A673 (cell line): ENCODE measurements at regions not wholly inside any gene's neighbourhood (a gene's known extent, or its start where the extent isn't known, plus 50 kb on each side); places are given as distances from the start of the nearest gene placed in this dataset.

Experiments used
- BruUV-seq: library from RNA; stranded (reverse); fragments of 400-500 nt; replicated peaks from 2 replicates; lab custom pipeline; 2021; lab: Mats Ljungman, UMichigan
- CTCF ChIA-PET: fragments of 300-600 bp; sonication (Branson Sonifier 250); formaldehyde crosslinking; loops from one replicate; lab custom pipeline; 2022; ENCODE audit warnings: antibody characterized with exemption; lab: Charles Lee
- POLR2A ChIA-PET: fragments of 300-600 bp; sonication (Branson Sonifier 250); formaldehyde crosslinking; loops from one replicate; lab custom pipeline; 2022; ENCODE audit warnings: antibody characterized with exemption; ENCODE audit not compliant: low non-redundant PET; lab: Charles Lee
- DNase-seq: peaks from one replicate; pipeline ENCODE4 v3.0.0-alpha.2; 2015; ENCODE audit warnings: low spot score
- H3K27ac ChIP-seq: fragments of 200-600 bp; sonication (generic); 2 replicates; pipeline ENCODE4 v1.5.1; 2016; ENCODE audit warnings: mixed run types, low read depth, mild to moderate bottlenecking, mixed read lengths, antibody characterized with exemption, low read length; ENCODE audit not compliant: poor library complexity, severe bottlenecking
- H3K27me3 ChIP-seq: fragments of 200-600 bp; sonication (generic); replicated peaks from 2 replicates; pipeline ENCODE4 v1.6.1; 2017; ENCODE audit warnings: mixed run types, low read depth, mild to moderate bottlenecking, mixed read lengths, antibody characterized with exemption, low read length; ENCODE audit not compliant: insufficient read depth, poor library complexity
- H3K36me3 ChIP-seq: fragments of 200-600 bp; sonication (generic); 2 replicates; pipeline ENCODE4 v1.6.1; 2016; ENCODE audit warnings: mixed run types, mild to moderate bottlenecking, mixed read lengths, antibody characterized with exemption, low read length; ENCODE audit not compliant: insufficient read depth, poor library complexity, severe bottlenecking
- H3K4me1 ChIP-seq: fragments of 200-600 bp; sonication (generic); 2 replicates; pipeline ENCODE4 v1.6.1; 2017; ENCODE audit warnings: mixed run types, mild to moderate bottlenecking, mixed read lengths, antibody characterized with exemption, low read length; ENCODE audit not compliant: insufficient read depth, poor library complexity, severe bottlenecking
- H3K4me3 ChIP-seq: fragments of 200-600 bp; sonication (generic); 2 replicates; pipeline ENCODE4 v1.5.1; 2016; ENCODE audit warnings: low read depth, mixed run types, mild to moderate bottlenecking, mixed read lengths, low read length; ENCODE audit not compliant: poor library complexity, severe bottlenecking
- H3K9me3 ChIP-seq: fragments of 200-600 bp; sonication (generic); 2 replicates; pipeline ENCODE4 v1.6.1; 2016; ENCODE audit warnings: mixed run types, low read depth, mild to moderate bottlenecking, mixed read lengths, antibody characterized with exemption, low read length; ENCODE audit not compliant: poor library complexity, severe bottlenecking
- CTCF ChIP-seq: fragments of 300-800, 200-600 bp; sonication (generic); conservative IDR thresholded peaks from 2 replicates; pipeline ENCODE4 v1.5.1; 2017; ENCODE audit warnings: low read depth, mild to moderate bottlenecking, antibody characterized with exemption, low read length, moderate library complexity, mixed read lengths
- EZH2 ChIP-seq: fragments of 200-600 bp; sonication (generic); IDR thresholded peaks from 2 replicates; pipeline ENCODE4 v1.6.1; 2017; ENCODE audit warnings: borderline replicate concordance, low read depth, mild to moderate bottlenecking, mixed read lengths, antibody characterized with exemption, low read length; ENCODE audit not compliant: poor library complexity, severe bottlenecking
- intact Hi-C: fragments of 100-400 bp; cut with micrococcal nuclease; formaldehyde crosslinking; loops from one replicate; pipeline ENCODE4 v1.10.0; 2022; ENCODE audit not compliant: unreplicated experiment

DNA sequence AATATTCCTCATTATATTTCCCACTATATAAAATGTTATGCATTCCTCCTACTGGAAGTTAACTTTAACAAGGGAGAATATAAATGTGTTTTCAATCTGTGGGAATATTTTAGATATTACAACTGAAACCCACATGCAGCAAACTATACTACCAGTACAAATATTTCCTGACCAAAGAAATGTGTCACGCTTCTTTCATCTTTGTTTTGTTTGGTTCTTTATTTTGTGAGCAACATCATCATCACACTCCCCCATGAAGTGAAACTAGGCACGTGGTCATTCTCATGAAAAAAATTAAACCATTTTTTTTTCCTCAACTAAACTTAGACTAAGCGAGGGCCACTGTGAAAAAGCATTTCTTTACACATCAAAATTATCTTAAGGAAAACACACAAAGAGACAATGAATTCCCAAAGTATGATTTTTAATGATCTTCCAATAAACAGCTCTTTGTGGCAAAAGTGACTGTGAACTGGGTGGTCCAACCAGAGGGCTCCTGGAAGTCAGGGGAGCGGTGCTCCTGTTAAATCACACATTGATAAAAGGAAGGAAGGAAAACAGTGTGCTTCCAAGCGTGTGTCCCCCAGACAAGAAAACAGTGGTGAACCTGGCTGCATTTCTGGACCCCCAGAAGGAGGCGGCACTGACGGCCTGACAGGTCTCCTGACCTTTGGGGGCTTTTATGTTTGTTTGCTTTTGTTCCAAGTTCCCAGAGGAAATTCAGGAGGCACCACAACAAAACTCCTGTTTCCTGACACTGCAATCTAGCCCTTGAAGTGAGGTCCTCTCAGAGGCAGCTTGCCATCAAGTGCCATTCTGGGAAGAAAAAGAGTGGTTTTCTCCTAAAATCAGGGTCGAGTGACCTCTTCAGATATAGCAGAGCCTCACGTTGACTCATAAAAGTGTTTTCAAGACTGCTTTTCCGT lies 166.8 kb upstream of the FOXQ1 start:
- Histone ChIP-seq H3K4me1 (no peaks in the 10 kb centered on the region), H3K36me3 (no peaks in the 10 kb centered on the region), H3K4me3 (no peak overlapping the region), H3K27me3 (peaks cover 14% of the 10 kb centered on the region), H3K9me3 (no peaks in the 10 kb centered on the region), H3K27ac (no peak overlapping the region)
- POLR2A ChIA-PET: interaction anchor here (0.6 to 0.7 kb wide), 2 partner anchors 280 to 318 kb away, joined by 3 to 4 read pairs; no protein-coding TSS in a partner anchor
- DNase-seq: no peak
- BruUV-seq: no TSS peak
- CTCF ChIA-PET: no interaction called here
- TF ChIP-seq CTCF (no peak), EZH2 (no peak)
- intact Hi-C loops: no loop called here

DNA sequence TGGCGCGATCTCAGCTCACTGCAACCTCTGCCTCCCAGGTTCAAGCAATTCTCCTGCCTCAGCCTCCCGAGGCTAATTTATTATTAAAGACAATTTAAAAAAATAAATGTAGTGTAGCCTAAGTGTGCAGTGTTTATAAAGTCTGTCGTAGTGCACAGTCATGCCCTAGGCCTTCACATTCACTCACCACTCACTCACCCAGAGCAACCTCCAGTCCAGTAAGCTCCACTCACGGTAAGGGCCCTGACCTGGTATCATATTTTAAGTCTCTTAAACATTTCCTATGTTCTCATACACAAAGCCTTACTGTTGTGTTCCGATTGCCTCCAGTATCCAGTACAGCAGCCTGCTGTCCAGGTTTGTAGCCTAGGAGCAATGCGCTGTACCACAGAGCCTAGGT lies 168.2 kb upstream of the FOXQ1 start:
- CTCF ChIA-PET: no interaction called here
- no peak overlapping the region for H3K27ac ChIP-seq

DNA sequence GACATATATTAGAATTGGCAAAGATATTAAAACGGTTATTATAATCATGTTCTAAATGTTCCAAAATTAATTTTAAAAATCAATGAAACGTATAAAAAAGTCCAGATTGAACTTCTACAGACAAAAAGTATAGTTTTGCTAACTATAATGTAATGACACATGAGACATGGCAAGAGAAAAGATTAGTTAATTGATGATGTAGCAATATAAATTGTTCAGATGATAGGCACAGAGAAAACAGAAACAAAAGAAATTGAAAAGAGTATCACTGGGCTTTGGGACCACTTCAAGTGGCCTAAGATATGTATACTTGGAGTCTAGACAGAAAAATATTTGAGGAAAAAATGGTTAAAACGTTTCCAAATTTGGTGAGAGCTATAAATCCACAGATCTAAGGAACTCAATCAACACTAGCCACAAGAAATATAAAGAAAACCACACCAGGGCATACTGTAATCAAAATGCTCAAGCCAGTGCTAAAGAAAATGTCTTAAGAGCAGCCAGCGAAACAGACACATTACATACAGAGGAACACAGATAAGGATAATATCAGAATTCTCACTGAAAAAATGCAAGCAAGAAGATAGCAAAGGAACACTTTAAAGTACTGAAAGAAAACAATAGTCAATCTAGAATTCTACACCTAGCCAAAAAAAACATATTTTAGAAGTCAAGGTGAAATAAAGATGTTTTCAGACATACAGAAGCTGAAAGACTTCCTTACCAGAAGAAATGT lies 172.6 kb upstream of the FOXQ1 start:
- Histone ChIP-seq H3K27ac (no peak overlapping the region), H3K4me3 (no peak overlapping the region), H3K36me3 (no peaks in the 10 kb centered on the region), H3K27me3 (no peaks in the 10 kb centered on the region), H3K9me3 (no peaks in the 10 kb centered on the region), H3K4me1 (peaks cover 10% of the 10 kb centered on the region)
- TF ChIP-seq CTCF: no peak
- TF ChIP-seq EZH2: no peak
- intact Hi-C loops: no loop called here
- no TSS peak for BruUV-seq
- DNase-seq: no peak
- ChIA-PET CTCF (no interaction called here), POLR2A (no interaction called here)

More for the DNA sequence above, 168.2 kb upstream of the FOXQ1 start:
- TF ChIP-seq EZH2: no peak
- Histone ChIP-seq H3K36me3 (no peaks in the 10 kb centered on the region), H3K4me3 (no peak overlapping the region), H3K9me3 (no peaks in the 10 kb centered on the region), H3K27me3 (peaks cover 7% of the 10 kb centered on the region), H3K4me1 (no peaks in the 10 kb centered on the region)
- DNase-seq: no peak
- intact Hi-C loops: no loop called here
- POLR2A ChIA-PET: no interaction called here
- BruUV-seq: no TSS peak
